Hindlimb muscle (tissue), 1 donor: ENCODE measurements at regions not wholly inside any gene's neighbourhood (a gene's known extent, or its start where the extent isn't known, plus 50 kb on each side); places are given as distances from the start of the nearest gene placed in this dataset.
A peak's percentile ranks its signal among the peaks of the same experiment; 100 is the strongest.
"Not testable (repeated sequence)": the region's sequence is repeated elsewhere in the genome, so short reads cannot be mapped to it uniquely, and the experiment has no call there.

Experiments
- DNase-seq: peaks from one replicate; pipeline ENCODE4 v3.0.0-alpha.2; 2013

DNA sequence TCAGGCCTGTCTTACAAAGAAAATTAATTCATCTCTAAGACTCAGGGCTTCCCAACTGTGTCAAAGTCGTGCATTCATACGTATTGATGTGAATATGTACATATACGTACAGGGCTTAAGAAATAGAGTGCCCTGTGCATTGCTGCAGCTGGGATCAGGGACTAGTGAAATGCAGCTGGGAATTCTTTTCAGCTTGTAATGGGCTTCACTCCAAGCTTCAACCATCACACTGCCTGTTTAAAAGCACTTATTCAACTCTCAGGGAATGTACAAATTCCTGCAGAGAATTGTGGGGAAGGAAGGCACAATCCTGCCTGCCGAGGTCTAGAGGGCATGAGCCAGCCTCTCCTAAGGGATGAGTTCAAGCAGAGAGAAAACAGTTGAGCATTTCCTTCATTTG is 59.6 kb upstream of the MAN2A1 start:
- DNase-seq, result no peak

DNA sequence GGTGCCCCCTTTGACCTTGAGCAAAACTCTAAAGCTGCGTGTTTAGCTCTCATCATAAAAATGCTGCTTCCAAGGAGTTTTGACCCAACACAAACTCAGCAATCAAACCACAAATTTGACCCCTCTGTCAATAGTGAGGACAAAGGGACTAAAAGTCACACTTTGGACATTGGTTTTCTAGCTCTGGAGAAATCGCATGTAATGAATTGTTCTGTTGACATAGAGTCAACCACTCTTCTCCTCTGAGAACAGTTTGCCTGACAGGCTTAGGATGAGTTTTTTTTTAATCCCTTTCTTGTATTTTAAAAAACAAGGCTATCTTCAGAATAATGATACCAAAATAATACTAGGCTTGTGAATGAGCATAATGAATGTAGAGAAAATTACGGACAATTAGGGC is 61.1 kb upstream of the MAN2A1 start:
- DNase-seq, result no peak

GRCh38 chr5:109621266-109621665 is 68.5 kb upstream of the MAN2A1 start:
- not testable (repeated sequence) for DNase-seq

DNA sequence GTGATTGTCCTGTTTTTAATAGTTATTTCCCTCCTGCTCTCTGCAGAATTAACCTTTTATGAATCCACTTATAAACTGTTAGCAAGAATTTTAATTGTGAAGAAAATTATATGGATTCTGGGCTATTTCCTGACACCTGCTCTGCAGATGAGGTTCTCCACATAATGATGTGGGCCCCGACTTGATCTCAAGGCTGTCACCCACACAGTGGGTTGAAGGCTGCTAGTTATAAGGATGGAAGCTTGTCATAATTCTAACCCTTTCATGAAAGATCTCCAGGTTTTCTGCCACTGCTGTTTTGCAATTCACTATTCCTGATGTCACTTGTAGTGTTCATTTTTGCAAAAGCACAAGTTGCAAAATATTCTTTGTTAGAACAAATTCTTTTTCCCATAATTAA is 69.1 kb upstream of the MAN2A1 start:
- DNase-seq, result no peak

DNA sequence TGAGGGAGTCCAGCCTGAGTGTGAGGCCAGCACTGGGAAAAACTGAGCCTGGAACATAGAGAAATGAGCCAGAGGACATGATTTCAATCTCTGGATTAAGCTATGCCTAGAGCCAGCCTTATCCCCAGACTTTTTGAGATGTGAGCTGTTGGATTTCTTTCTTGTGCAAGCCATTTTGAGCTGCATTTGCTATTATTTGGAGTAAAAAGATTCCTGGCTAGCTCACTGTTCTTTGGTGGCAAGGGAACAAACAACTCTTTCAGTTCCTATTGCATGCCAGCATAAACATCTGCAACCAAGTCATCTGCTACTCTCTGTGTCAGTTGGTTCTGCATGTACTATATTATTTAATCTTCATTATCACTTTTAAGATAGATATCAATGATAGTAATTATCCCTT is 70.1 kb upstream of the MAN2A1 start:
- DNase-seq, result peak; percentile 41

GRCh38 chr5:109619021-109619460 is 70.7 kb upstream of the MAN2A1 start:
- no peak for DNase-seq

DNA sequence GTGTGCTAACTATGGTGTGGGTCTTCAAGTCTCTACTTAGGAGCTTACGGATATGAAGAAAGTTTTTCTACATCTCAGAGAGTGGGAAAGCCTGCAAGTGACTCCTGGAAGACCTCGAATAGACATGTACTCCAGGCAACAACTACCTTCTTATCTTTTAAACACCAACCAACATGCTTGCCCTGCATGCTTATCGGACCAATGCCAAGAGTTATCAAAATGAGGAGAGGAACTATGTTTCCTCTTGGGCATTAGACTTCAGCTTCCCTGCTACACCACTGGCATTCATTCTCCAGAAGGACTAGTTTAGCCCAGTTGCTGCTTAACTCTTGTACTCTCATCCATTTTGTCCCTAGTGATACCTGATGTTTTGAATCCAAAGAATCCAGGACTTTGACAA is 74.7 kb upstream of the MAN2A1 start:
- DNase-seq, result no peak

DNA sequence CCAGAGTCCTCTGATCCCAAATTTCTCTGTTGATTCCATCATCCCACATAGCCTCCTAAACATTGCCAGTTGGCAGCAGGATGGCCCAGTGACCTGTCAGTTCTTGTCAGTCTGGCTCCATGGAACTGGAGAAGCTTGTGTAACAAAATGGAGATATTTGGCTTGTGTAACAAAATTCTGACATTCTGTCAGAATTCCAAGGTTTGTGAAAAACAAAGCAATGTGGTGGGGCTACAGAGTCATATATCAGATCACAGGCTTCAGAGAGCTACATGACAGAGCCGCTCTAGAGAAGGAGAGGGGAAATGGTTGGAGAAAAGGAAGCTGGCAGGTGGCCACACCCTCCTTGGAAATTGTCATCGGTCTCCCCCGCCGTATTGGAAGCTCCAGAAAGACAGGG is 75.4 kb upstream of the MAN2A1 start:
- DNase-seq, result no peak

GRCh38 chr5:109612278-109612905 is 77.3 kb upstream of the MAN2A1 start:
- no peak for DNase-seq

GRCh38 chr5:109611505-109611904 is 78.2 kb upstream of the MAN2A1 start:
- no peak for DNase-seq

DNA sequence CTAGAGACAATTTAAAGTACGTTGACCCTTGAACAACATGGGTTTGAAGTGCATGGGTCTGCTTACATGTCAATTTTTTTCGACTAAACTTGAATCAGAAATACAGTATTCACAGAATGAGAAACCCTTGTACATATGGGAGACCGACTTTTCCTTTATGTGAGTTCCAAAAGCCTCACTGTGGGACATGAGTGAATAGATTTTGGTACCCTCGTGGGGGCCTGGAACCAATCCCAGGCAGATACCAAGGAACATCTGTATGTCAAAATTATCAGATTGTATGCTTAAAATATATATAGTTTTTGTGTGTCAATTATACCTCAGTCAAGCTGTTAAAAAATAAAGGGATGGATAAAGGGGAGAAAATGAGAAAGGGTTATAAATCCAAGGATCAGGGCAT is 78.7 kb upstream of the MAN2A1 start:
- no peak for DNase-seq

DNA sequence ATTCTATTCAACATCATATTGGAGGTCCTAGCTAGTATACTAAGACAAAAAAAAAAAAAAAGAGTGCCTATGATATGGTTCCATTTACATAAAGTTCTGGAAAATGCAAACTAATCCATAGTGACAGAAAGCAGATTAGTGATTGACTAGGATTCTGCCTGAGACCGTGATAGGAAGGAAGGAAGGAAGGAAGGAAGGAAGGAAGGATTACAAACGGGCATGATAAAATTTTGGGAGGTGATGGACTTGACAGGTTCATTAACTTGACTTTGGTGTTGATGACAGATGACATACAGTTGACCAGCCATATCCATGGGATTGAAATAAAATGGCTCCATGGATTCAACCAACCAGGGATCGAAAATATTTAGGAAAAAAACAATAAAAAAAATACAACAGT is 79.1 kb upstream of the MAN2A1 start:
- DNase-seq, result no peak

- no peak for DNase-seq
Observed at GRCh38 chr5:109605207-109605730, 84.5 kb upstream of the MAN2A1 start.

DNA sequence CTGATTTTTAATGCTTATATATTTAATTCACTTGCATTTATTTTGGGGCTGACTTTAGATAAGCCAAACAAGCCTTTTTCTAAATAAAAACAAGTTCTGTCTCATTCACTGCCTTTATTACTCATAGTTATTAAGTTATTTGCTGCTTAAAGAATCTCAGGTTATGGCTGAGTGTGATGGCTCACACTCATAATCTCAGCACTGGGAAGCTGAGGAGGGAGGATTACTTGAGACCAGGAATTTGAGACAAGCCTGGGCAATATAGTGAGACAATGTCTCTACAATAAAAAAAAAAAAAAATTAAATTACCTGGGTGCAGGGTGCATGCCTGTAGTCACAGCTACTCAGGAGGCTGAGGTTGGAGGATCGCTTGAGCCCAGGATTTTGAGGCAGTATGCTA is 85.0 kb upstream of the MAN2A1 start:
- DNase-seq, result no peak

DNA sequence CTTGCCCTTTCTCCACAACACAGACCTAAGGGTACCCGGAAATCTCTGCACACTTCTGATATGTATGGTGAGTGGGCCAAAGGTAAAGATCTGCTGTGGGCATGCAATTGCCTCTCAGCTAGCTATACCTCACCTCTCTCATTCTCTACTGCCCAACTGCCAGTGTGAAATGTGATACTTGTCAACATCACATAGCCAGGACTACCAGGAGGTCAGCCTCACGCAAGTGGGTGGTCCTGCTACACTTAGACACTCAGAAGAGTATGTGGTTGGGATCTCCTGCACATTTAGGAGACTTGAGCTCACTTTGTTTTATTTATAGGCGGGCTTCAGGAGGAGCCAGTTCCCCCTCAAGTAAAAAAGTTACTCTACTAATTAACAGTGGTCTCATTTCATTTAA is 88.0 kb upstream of the MAN2A1 start:
- DNase-seq, result no peak

- no peak for DNase-seq
Observed at GRCh38 chr5:109597893-109598292, 91.8 kb upstream of the MAN2A1 start.

- DNase-seq, result no peak
Observed at GRCh38 chr5:109594217-109594616, 95.5 kb upstream of the MAN2A1 start.

GRCh38 chr5:109590799-109591198 is 98.9 kb upstream of the MAN2A1 start:
- no peak for DNase-seq

DNA sequence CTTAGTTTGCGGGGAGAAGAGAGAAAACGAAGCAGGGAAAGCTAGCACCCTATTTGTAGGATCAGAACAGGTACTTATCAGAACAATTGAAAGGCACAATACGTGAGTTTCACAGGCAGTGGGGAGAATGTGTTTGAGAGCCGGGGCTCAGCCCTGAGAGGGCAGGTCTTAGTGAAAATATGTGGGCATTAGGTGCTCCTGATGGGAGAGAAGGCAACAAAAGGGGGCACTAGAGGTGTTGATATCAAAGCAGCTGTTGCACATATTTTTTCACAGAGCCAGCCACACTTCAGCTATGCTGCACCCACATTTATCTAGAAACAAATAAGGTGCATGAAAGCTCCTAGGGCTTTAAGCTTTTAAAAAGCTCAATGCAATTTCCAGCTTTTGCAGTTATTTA is 99.7 kb upstream of the MAN2A1 start:
- no peak for DNase-seq

- no peak for DNase-seq
Observed at GRCh38 chr5:109589239-109589638, 100.5 kb upstream of the MAN2A1 start.

DNA sequence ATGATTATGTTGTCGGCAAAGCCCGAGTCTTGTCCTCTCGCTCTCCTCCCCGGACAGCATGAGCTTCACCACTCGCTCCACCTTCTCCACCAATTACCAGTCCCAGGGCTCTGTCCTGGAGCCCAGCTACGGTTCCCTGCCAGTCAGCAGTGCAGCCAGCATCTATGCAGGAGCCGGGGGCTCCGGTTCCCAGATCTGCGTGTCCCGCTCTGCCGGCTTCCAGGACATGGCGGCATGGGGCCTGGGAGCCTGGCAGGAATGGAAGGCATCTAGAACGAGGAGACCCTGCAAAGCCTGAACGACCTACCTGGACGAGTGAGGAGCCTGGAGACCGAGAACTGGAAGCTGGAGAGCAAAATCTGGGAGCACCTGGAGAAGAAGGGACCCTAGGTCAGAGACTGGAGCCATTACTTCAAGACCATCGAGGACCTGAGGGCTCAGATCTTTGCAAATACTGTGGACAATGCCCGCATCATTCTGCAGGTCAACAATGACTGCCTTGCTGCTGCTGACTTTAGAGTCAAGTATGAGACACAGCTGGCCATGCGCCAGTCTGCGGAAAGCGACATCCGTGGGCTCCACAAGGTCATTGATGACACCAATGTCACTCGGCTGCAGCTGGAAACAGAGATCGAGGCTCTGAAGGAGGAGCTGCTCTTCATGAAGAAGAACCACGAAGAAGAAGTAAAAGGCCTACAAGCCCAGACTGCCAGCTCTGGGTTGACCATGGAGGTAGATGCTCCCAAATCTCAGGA is 101.3 kb upstream of the MAN2A1 start:
- DNase-seq, result no peak

GRCh38 chr5:109584986-109585599 is 104.6 kb upstream of the MAN2A1 start:
- DNase-seq, result no peak

DNA sequence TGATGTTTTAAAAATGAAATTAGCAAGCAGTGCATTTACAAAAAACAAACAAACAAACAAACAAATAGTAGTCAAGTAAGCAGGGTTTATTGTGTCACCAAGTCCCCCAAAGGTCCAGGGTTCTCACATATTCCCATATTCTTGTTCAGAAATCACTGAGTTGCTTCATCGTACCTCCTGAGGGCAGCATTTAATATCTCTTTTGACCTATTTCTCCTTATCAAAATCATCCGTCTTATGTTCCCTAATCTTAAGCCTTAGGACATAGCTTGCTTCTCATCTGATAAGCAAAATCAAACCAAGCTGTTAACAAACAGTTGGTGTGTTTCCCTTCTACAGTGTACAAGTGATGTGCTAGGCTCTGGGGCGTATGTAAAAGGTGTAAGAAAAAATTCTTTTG is 109.5 kb upstream of the MAN2A1 start:
- DNase-seq, result no peak

GRCh38 chr5:109575506-109575905 is 114.2 kb upstream of the MAN2A1 start:
- no peak for DNase-seq
